Left colon (tissue), 2 donors: ENCODE measurements at regions not wholly inside any gene's neighbourhood (a gene's known extent, or its start where the extent isn't known, plus 50 kb on each side); places are given as distances from the start of the nearest gene placed in this dataset.

Experiments used
- ATAC-seq: fragments of 200-7000 bp; cut with Tn5 transposase; one replicate; pipeline ENCODE4 v1.9.1; 2020; ENCODE audit warnings: mild to moderate bottlenecking, moderate library complexity
- DNase-seq, 2 donors: peaks; one replicate each; pipeline ENCODE4 v3.0.0-alpha.2; 2020
- intact Hi-C, 2 donors: fragments of 100-400 bp; cut with DNase I in 1 of 2; cut with micrococcal nuclease in 1 of 2; formaldehyde crosslinking; loops; one replicate each; pipeline versions ENCODE4 v1.11.2 to v1.14.0; 2022; cut with DNase I, micrococcal nuclease
- donor health status: DM: no; HTN: no; CAD: no.
- donor health status: DM: yes; HTN: yes; CAD: no.

DNA sequence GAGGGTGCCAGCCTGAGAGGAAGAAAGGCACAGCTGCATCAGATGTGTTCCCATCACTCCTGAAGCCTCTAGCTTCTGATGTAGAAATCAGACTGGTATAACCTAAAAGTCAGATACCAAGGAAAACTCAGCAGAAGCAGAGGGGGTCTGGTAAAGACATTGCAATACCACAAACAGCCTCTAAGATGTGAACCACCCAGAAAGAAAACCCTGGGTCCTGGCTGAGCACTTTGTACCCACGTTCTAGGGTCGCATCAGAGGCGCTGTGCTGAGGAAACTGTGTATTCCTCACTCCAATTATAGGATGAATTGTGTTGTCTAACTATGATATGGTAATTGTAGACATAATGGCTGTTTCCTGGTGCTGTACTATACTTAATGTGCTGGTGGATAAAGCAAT, 275.6 kb downstream of the IRX2 start:
- no peak for DNase-seq
- no peak for ATAC-seq
- intact Hi-C loops = no loop called here

DNA sequence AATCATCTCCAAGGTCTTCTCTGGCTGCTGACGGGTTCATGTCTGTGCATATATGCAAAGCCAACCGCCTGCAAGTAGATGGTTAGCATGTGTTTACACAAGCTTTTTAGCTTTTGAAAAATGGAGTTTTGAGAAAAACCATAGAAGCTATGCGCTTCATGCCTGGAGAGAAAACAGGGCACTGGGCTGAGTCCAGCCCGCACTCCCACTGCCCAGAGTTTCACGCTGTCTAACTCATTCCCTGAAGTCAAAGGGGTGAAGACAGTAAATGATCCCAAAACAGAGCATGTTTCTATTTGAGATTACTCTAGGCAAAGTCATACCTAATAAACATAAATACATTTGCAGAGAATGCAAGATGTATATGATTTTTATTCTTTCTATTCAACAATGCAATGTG, 278.8 kb downstream of the IRX2 start:
- intact Hi-C loops = no loop called here
- DNase-seq = no peak
- no peak for ATAC-seq

DNA sequence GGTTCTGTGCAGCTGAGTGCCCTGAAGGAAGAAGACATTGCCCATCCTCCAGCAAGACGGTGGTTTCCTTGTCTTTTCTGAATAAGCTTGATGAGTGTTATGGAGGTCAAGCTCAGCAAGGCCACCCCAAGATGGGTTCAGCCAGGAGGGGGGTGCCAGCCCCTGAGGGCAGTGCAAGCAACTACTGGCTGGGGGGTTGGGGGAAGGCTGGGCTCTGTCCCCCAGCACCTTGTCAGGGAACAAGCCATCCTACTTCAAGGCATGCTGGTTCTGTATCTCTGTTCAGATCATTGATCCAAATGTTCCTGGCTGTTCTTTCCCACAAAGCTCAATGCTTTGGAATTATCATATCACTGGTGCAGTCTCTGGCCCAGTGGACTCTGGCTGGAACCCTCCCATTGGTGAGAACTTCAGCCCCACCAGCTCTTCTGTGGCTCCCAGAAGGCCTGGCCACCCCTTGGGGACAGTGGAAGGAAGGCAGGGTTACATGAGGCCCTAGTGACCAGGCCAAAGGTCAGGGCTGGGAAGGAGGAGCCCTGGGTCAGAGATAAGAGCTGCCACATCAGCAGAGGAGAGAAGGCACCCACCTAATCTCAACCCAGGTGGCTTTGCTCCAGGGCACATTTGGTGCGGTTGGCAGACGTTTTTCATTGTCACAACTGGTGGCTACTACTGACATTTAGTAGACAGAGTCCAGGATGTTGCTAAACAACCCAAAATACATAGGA, 280.2 kb downstream of the IRX2 start:
- DNase-seq (no peak), ATAC-seq (no peak)
- intact Hi-C loops = no loop called here

- DNase-seq (no peak), ATAC-seq (no peak)
- intact Hi-C loops = no loop called here
Observed at GRCh38 chr5:2466966-2467365, 284.5 kb downstream of the IRX2 start.

- DNase-seq = no peak
- intact Hi-C loops = no loop called here
- ATAC-seq = no peak
Observed at GRCh38 chr5:2465383-2465782, 286.1 kb downstream of the IRX2 start.

- ATAC-seq = no peak
- intact Hi-C loops = no loop called here
Observed at GRCh38 chr5:2464141-2464540, 287.3 kb downstream of the IRX2 start.

GRCh38 chr5:2461701-2462691, 289.5 kb downstream of the IRX2 start:
- intact Hi-C loops = no loop called here
- ATAC-seq = no peak

More at GRCh38 chr5:2464141-2464540, 287.3 kb downstream of the IRX2 start:
- no peak for DNase-seq

DNA sequence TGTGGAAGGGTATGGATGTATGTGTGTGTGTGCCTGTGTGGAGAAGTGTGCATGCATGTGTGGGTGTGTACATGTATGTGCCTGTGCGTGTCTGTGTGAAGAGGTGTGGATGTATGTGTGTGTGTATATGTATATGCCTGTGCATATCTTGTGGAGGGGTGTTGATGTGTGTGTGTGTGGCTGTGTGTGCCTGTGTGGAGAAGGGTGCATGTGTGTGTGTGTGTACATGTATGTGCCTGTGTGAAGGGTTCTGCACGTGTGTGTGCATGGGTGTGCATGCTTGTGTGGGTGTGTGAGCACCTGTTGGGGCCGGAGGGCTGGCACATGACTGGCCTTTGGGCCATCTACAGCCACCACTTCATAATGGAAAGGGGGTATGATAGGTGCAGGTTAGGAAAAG, 291.4 kb downstream of the IRX2 start:
- intact Hi-C loops = no loop called here
- ATAC-seq (no peak), DNase-seq (no peak)

More at GRCh38 chr5:2461701-2462691, 289.5 kb downstream of the IRX2 start:
- no peak for DNase-seq

GRCh38 chr5:2459251-2459650, 292.2 kb downstream of the IRX2 start:
- ATAC-seq = no peak
- intact Hi-C loops = no loop called here
- no peak for DNase-seq

DNA sequence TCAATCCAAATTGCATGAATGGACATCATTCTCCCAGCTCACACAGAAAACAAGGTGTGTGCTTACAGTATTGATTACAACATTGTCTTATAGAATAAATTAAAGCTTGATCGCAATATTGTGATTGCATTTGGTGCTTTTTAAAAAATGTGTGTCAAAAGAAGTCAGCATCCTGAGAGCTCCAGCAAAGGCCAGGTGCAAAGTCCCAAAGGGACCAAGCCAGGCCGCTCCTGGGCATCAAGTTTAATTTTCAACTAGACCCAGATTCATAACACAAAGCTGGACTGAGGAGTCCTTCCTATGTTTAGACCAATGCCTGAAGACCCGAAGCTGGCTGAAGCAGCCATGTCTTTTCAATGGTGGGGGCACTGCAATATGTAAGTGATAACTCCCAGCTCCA, 295.6 kb downstream of the IRX2 start:
- DNase-seq = no peak
- no peak for ATAC-seq
- intact Hi-C loops = no loop called here

GRCh38 chr5:2454876-2455275, 296.6 kb downstream of the IRX2 start:
- DNase-seq (no peak), ATAC-seq (no peak)
- intact Hi-C loops = no loop called here

- DNase-seq (no peak), ATAC-seq (no peak)
- intact Hi-C loops = no loop called here
Observed at GRCh38 chr5:2453781-2454180, 297.7 kb downstream of the IRX2 start.

DNA sequence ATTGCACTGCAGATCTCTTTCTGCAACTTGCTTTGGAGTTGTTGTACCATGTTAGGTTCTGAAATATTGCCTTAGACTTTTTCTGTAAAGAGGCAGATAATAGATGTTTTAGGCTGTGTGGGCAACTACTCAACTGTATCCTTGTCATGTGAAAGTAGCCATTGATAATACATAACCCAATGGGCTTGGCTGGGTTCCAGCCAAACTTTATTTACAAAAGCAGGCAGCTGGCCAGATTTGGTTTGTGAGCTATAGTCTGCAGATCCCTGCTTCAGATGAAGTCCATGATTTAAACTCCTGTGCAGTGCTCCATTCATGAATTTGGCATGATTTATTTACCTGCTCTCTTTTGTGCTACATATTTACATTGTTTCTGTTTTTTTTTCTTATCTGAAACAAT, 300.4 kb downstream of the IRX2 start:
- ATAC-seq (no peak), DNase-seq (no peak)
- intact Hi-C loops = no loop called here

GRCh38 chr5:2442496-2443354, 308.8 kb downstream of the IRX2 start:
- intact Hi-C loops = no loop called here
- ATAC-seq (no peak), DNase-seq (no peak)

DNA sequence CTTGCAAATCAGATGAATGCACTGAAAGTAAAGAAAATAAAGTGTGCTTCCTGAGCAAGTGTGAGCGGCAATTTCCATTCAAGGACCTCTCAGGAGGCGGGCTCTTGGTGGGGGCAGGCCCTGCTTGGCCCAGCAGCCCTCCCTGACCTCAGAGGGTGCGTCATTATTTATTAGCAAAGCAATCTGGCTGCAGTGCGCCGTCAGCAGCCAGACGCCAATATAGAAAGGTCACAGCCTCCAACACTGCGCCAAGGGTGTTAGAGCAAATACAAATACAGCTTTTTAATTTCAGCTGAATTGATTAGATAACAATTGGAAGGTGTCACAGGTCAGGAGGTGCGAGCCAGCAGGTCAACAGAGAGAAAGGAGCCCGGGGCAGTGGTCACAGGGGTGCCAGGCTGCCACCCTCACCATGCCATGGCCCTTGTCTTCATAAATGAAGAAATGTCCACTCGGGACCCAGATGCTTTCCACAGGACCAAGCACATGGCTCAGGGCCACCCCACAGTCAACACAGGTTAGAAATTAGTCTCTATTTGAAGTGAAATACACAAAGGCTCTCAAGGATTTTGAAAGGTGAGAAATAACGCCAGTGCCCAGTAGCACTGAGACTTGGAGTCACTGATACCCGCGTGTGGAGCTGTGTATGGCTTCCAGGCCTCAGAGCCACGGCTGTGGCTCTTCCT, 309.8 kb downstream of the IRX2 start:
- ATAC-seq = no peak
- no peak for DNase-seq
- intact Hi-C loops = no loop called here

DNA sequence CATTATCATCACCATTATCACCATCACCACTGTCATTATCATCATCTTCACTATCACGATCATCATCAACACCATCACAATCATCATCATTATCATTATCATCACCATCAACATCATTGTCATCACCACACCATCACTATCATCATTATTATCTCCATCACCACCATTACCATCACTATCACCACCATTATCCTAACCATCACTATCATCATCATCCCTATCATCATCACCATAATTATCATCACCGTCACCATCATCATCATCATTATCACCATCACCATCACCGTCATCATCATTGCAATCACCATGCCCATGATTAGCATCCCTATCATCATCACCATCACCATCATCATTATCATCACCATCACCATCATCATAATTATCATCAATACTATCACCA, 311.9 kb downstream of the IRX2 start:
- intact Hi-C loops = no loop called here
- ATAC-seq (no peak), DNase-seq (no peak)

DNA sequence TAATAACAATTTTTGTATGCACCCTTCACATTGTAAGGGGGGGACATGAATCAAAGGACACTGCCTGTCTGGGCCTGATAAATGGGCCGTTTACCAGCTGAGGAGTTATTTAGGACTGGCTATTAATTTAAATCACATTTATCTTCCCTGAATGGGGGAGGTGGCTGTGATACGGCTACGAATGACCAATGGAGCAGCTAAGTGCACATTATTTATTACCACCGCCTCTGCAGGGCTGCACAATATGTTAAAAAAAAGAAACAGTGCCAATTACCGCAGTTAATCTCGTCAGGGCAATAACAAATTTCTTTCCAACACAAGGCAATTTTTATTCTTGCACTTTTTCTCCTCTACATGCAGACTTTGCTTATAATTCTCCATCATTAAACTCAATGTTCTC, 318.4 kb downstream of the IRX2 start:
- no peak for ATAC-seq
- no peak for DNase-seq
- intact Hi-C loops = no loop called here

DNA sequence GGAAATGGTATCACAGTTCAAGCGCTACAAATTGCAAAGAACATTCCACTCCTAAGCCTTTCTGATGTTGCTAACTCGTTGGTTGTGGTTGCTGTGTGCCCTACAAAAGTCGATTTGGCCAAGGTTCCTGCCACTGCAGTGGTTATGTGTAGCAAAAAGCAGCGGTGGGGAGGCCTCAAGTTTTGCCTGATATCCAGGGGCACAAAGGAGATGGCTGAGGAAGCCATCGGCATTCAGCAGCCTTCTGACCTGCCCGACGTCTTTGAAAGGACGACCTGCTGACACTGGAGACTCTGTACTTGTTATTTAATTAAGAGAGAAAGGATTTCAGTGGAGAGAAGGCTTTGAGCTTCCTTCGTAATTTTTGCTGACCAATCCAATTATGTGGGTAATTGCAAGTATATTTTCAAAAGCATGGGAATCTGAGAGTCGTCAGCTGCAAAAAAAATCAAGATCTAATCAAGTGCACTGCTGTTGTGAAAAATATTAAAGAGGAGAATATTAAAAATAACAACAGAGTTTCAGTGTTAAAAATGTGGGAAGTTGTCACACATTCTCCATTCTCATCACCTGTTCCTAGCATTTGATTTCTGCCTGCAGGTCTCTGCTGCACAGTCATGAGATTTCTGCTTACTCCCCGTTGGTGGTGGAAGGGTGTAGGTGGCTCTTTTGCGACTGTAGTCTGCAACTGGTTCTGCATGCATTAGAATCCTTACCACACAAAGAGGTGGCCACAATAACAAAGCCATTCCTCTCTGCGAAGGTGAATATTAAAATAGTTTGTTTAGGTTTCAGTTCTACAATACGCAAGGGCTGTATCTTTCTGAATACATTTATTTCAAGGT, 319.2 kb downstream of the IRX2 start:
- ATAC-seq (no peak), DNase-seq (no peak)
- intact Hi-C loops = no loop called here
